GM23248 (cell line): ENCODE measurements at regions not wholly inside any gene's neighbourhood (a gene's known extent, or its start where the extent isn't known, plus 50 kb on each side); places are given as distances from the start of the nearest gene placed in this dataset.

Experiments used
- EZH2 ChIP-seq: fragments of 200-600 bp; sonication (generic); IDR thresholded peaks from 2 replicates; pipeline ENCODE4 v1.6.1; 2018; ENCODE audit warnings: antibody characterized with exemption, mild to moderate bottlenecking; ENCODE audit not compliant: insufficient read depth, poor library complexity, severe bottlenecking
- EZH2phosphoT487 ChIP-seq: fragments of 200-600 bp; sonication (generic); IDR thresholded peaks from 2 replicates; pipeline ENCODE4 v1.6.1; 2018; ENCODE audit warnings: antibody characterized with exemption, moderate library complexity, mild to moderate bottlenecking, low read depth; ENCODE audit not compliant: insufficient read depth

DNA sequence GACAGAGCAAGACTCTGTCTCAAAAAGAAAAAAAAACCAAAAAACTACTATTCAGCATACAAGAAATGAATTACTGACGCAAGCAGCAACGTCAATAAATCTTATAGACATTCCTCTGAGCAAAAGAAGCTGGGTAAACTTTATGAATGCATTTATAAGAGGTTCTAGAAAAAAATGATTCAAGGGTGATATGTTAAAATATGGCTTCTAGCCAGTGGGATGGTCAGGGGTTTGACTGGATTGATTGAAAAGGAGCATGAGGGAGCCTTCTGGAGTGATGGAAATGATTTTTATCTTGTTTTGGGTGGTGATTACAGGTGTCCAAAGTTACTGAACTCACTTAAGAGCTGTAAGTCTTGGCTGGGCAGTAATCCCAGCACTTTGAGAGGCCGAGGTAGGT, 64.9 kb upstream of the SALL4 start:
- TF ChIP-seq EZH2phosphoT487: no peak
- no peak for TF ChIP-seq EZH2
